Stimulated activated CD4-positive, alpha-beta T cell treated with anti-CD3 and anti-CD28 coated beads, Interleukin-1b, Interleukin-23, amount 100 ng/mL, for 4 hours (primary cell): ENCODE measurements at regions not wholly inside any gene's neighbourhood (a gene's known extent, or its start where the extent isn't known, plus 50 kb on each side); places are given as distances from the start of the nearest gene placed in this dataset.

Source experiments
- DNase-seq, 2 donors: peaks; one replicate each; pipeline ENCODE4 v3.0.0-alpha.2; 2020; ENCODE audit warnings: low read depth in 2 of 2

- DNase-seq = no peak
Measured at GRCh38 chr2:133942398-133942797, 311.5 kb upstream of the MGAT5 start.

GRCh38 chr2:133943108-133943507 lies 310.8 kb upstream of the MGAT5 start:
- no peak for DNase-seq

GRCh38 chr2:133945089-133945488 lies 308.8 kb upstream of the MGAT5 start:
- no peak for DNase-seq

- DNase-seq = no peak
Measured at GRCh38 chr2:133947057-133947456, 306.8 kb upstream of the MGAT5 start.

GRCh38 chr2:133948610-133949290 lies 305.1 kb upstream of the MGAT5 start:
- DNase-seq = no peak

- DNase-seq = no peak
Measured at GRCh38 chr2:133949595-133949994, 304.3 kb upstream of the MGAT5 start.

- DNase-seq = no peak
Measured at GRCh38 chr2:133951209-133951608, 302.7 kb upstream of the MGAT5 start.

GRCh38 chr2:133952420-133952819 lies 301.5 kb upstream of the MGAT5 start:
- no peak for DNase-seq

- no peak for DNase-seq
Measured at GRCh38 chr2:133952896-133953295, 301.0 kb upstream of the MGAT5 start.

GRCh38 chr2:133953524-133953923 lies 300.3 kb upstream of the MGAT5 start:
- no peak for DNase-seq

- no peak for DNase-seq
Measured at GRCh38 chr2:133954636-133955035, 299.2 kb upstream of the MGAT5 start.

- DNase-seq = no peak
Measured at GRCh38 chr2:133955169-133955568, 298.7 kb upstream of the MGAT5 start.

- no peak for DNase-seq
Measured at GRCh38 chr2:133956434-133956935, 297.4 kb upstream of the MGAT5 start.

GRCh38 chr2:133957724-133958480 lies 296.0 kb upstream of the MGAT5 start:
- DNase-seq = no peak

- no peak for DNase-seq
Measured at GRCh38 chr2:133959066-133959465, 294.8 kb upstream of the MGAT5 start.

- DNase-seq = no peak
Measured at GRCh38 chr2:133966720-133967304, 287.1 kb upstream of the MGAT5 start.

- no peak for DNase-seq
Measured at GRCh38 chr2:133967326-133967725, 286.5 kb upstream of the MGAT5 start.

- DNase-seq = no peak
Measured at GRCh38 chr2:133968446-133968845, 285.4 kb upstream of the MGAT5 start.

- no peak for DNase-seq
Measured at GRCh38 chr2:133970641-133971040, 283.2 kb upstream of the MGAT5 start.

GRCh38 chr2:133972297-133972696 lies 281.6 kb upstream of the MGAT5 start:
- DNase-seq = no peak

GRCh38 chr2:133972786-133973185 lies 281.1 kb upstream of the MGAT5 start:
- no peak for DNase-seq

GRCh38 chr2:133974353-133974752 lies 279.5 kb upstream of the MGAT5 start:
- no peak for DNase-seq

- no peak for DNase-seq
Measured at GRCh38 chr2:133975135-133975534, 278.7 kb upstream of the MGAT5 start.
